Ramos (cell line): ENCODE measurements at regions not wholly inside any gene's neighbourhood (a gene's known extent, or its start where the extent isn't known, plus 50 kb on each side); places are given as distances from the start of the nearest gene placed in this dataset.

Experiments used
- in situ Hi-C: fragments of 300-500 bp; cut with MboI; formaldehyde crosslinking; loops from one replicate; pipeline ENCODE4 v1.14.3; 2022; ENCODE audit warnings: low sequenced_read_pairs; ENCODE audit not compliant: unreplicated experiment

- in situ Hi-C loops: no loop called here
Observed at GRCh38 chr20:50385733-50386640, 124.2 kb upstream of the PTPN1 start.

- in situ Hi-C loops: no loop called here
Observed at GRCh38 chr20:50386641-50386960, 123.6 kb upstream of the PTPN1 start.

- in situ Hi-C loops: no loop called here
Observed at GRCh38 chr20:50387218-50387995, 122.8 kb upstream of the PTPN1 start.

- in situ Hi-C loops: no loop called here
Observed at GRCh38 chr20:50387996-50388332, 122.2 kb upstream of the PTPN1 start.

- in situ Hi-C loops: no loop called here
Observed at GRCh38 chr20:50388733-50389437, 121.3 kb upstream of the PTPN1 start.

- in situ Hi-C loops: no loop called here
Observed at GRCh38 chr20:50389438-50389807, 120.8 kb upstream of the PTPN1 start.

- in situ Hi-C loops: no loop called here
Observed at GRCh38 chr20:50389808-50390684, 120.1 kb upstream of the PTPN1 start.

GRCh38 chr20:50390685-50391443 lies 119.3 kb upstream of the PTPN1 start:
- in situ Hi-C loops: no loop called here

GRCh38 chr20:50391444-50392137 lies 118.6 kb upstream of the PTPN1 start:
- in situ Hi-C loops: no loop called here

- in situ Hi-C loops: no loop called here
Observed at GRCh38 chr20:50392138-50392866, 117.9 kb upstream of the PTPN1 start.

GRCh38 chr20:50393242-50393641 lies 116.9 kb upstream of the PTPN1 start:
- in situ Hi-C loops: no loop called here

- in situ Hi-C loops: no loop called here
Observed at GRCh38 chr20:50393990-50394561, 116.1 kb upstream of the PTPN1 start.

GRCh38 chr20:50394569-50394968 lies 115.6 kb upstream of the PTPN1 start:
- in situ Hi-C loops: no loop called here

GRCh38 chr20:50395251-50395729 lies 114.9 kb upstream of the PTPN1 start:
- in situ Hi-C loops: no loop called here

GRCh38 chr20:50395914-50396488 lies 114.2 kb upstream of the PTPN1 start:
- in situ Hi-C loops: no loop called here

- in situ Hi-C loops: no loop called here
Observed at GRCh38 chr20:50396623-50397022, 113.6 kb upstream of the PTPN1 start.

GRCh38 chr20:50397058-50397457 lies 113.1 kb upstream of the PTPN1 start:
- in situ Hi-C loops: no loop called here
